RWPE2 (cell line): ENCODE measurements at regions not wholly inside any gene's neighbourhood (a gene's known extent, or its start where the extent isn't known, plus 50 kb on each side); places are given as distances from the start of the nearest gene placed in this dataset.
"Not testable (repeated sequence)": the region's sequence is repeated elsewhere in the genome, so short reads cannot be mapped to it uniquely, and the experiment has no call there.

Experiments used
- ATAC-seq: fragments of 200-7000 bp; cut with Tn5 transposase; 3 replicates; pipeline ENCODE4 v1.9.1; 2021; ENCODE audit warnings: low read depth
- DNase-seq: peaks from one replicate; pipeline ENCODE4 v3.0.0-alpha.2; 2020; ENCODE audit warnings: low spot score
- H3K27ac ChIP-seq: fragments of 450-650 bp; 2 replicates; pipeline ENCODE4 v1.5.1; 2017; ENCODE audit warnings: mild to moderate bottlenecking; ENCODE audit not compliant: poor library complexity, severe bottlenecking
- H3K27me3 ChIP-seq: fragments of 250-450 bp; sonication (Bioruptor Pico); 2 replicates; pipeline ENCODE4 v1.5.1; 2021; ENCODE audit warnings: mild to moderate bottlenecking, moderate library complexity; ENCODE audit not compliant: insufficient read depth, poor library complexity, severe bottlenecking
- H3K36me3 ChIP-seq: fragments of 250-450 bp; sonication (Bioruptor Pico); 2 replicates; pipeline ENCODE4 v1.5.1; 2020; ENCODE audit warnings: low read depth, mild to moderate bottlenecking, moderate library complexity
- H3K4me1 ChIP-seq: fragments of 250-450 bp; sonication (Bioruptor Pico); 2 replicates; pipeline ENCODE4 v1.5.1; 2021; ENCODE audit warnings: mild to moderate bottlenecking, moderate library complexity; ENCODE audit not compliant: insufficient read depth, poor library complexity, severe bottlenecking
- H3K4me3 ChIP-seq: fragments of 250-450 bp; sonication (Bioruptor Pico); 2 replicates; pipeline ENCODE4 v1.5.1; 2021; ENCODE audit warnings: mild to moderate bottlenecking, moderate library complexity; ENCODE audit not compliant: severe bottlenecking
- H3K9me3 ChIP-seq: fragments of 250-450 bp; sonication (Bioruptor Pico); 2 replicates; pipeline ENCODE4 v1.5.1; 2021; ENCODE audit warnings: mild to moderate bottlenecking, moderate library complexity; ENCODE audit not compliant: severe bottlenecking
- CTCF ChIP-seq: fragments of 450-650 bp; IDR thresholded peaks from one replicate; pipeline ENCODE4 v1.5.1; 2017; ENCODE audit warnings: mild to moderate bottlenecking, moderate library complexity; ENCODE audit not compliant: poor library complexity, severe bottlenecking

- DNase-seq, result no peak
- Histone ChIP-seq H3K27ac (no peak overlapping the region), H3K9me3 (no peaks in the 10 kb centered on the region), H3K4me3 (no peak overlapping the region), H3K27me3 (no peaks in the 10 kb centered on the region), H3K4me1 (no peaks in the 10 kb centered on the region), H3K36me3 (no peaks in the 10 kb centered on the region)
- no peak for TF ChIP-seq CTCF
- no peak for ATAC-seq
These were observed 444.0 kb upstream of the PITX2 start for GRCh38 chr4:111066887-111067286.

GRCh38 chr4:111068883-111069282 is 446.0 kb upstream of the PITX2 start:
- Histone ChIP-seq H3K27ac (no peak overlapping the region), H3K4me3 (no peak overlapping the region), H3K27me3 (no peaks in the 10 kb centered on the region), H3K9me3 (no peaks in the 10 kb centered on the region), H3K36me3 (no peaks in the 10 kb centered on the region), H3K4me1 (no peaks in the 10 kb centered on the region)
- no peak for ATAC-seq
- DNase-seq, result no peak
- TF ChIP-seq CTCF, result no peak

- Histone ChIP-seq H3K27me3 (no peaks in the 10 kb centered on the region), H3K4me3 (no peak overlapping the region), H3K27ac (no peak overlapping the region), H3K4me1 (no peaks in the 10 kb centered on the region), H3K36me3 (no peaks in the 10 kb centered on the region), H3K9me3 (no peaks in the 10 kb centered on the region)
- no peak for TF ChIP-seq CTCF
- no peak for DNase-seq
- no peak for ATAC-seq
These were observed 447.5 kb upstream of the PITX2 start for GRCh38 chr4:111070390-111070789.

GRCh38 chr4:111074523-111075114 is 451.7 kb upstream of the PITX2 start:
- Histone ChIP-seq H3K27ac (no peak overlapping the region), H3K4me3 (no peak overlapping the region), H3K36me3 (no peaks in the 10 kb centered on the region), H3K4me1 (no peaks in the 10 kb centered on the region), H3K9me3 (no peaks in the 10 kb centered on the region), H3K27me3 (no peaks in the 10 kb centered on the region)
- TF ChIP-seq CTCF, result no peak
- no peak for DNase-seq
- no peak for ATAC-seq

GRCh38 chr4:111076299-111076698 is 453.4 kb upstream of the PITX2 start:
- H3K36me3 ChIP-seq, H3K4me3 ChIP-seq, H3K27ac ChIP-seq, ATAC-seq, DNase-seq, H3K4me1 ChIP-seq, H3K27me3 ChIP-seq, H3K9me3 ChIP-seq: not testable (repeated sequence)
